ENCODE measurements at regions not wholly inside any gene's neighbourhood (a gene's known extent, or its start where the extent isn't known, plus 50 kb on each side); places are given as distances from the start of the nearest gene placed in this dataset.

GRCh38 chr20:22465622-22466446 is 118.5 kb downstream of the FOXA2 start:
- Mint-ChIP-seq H3K27me3 (peaks cover 6% of the 10 kb centered on the region), H3K4me3 (no peak overlapping the region), H3K4me1 (no peaks in the 10 kb centered on the region), H3K9me3 (no peaks in the 10 kb centered on the region), H3K36me3 (ENCODE audit: low read depth) (no peaks in the 10 kb centered on the region), H3K27ac (no peak overlapping the region)
- ATAC-seq (ENCODE audit: low read depth): no peak
- TF ChIP-seq CTCF (IDR thresholded peaks at IDR 0.05): no peak
- intact Hi-C loops (cut with micrococcal nuclease): no loop called here
- ChIA-PET POLR2A (no interaction called here), CTCF (no interaction called here)
- DNase-seq: no peak

- ChIA-PET POLR2A (no interaction called here), CTCF (no interaction called here)
- peaks cover 6% of the 10 kb centered on the region for H3K27me3 Mint-ChIP-seq
- DNase-seq (no peak), ATAC-seq (ENCODE audit: low read depth) (no peak)
- H3K4me1 Mint-ChIP-seq: no peaks in the 10 kb centered on the region
- H3K4me3 Mint-ChIP-seq: no peak overlapping the region
- H3K9me3 Mint-ChIP-seq: no peaks in the 10 kb centered on the region
- H3K27ac Mint-ChIP-seq: no peak overlapping the region
- intact Hi-C loops (cut with micrococcal nuclease): no loop called here
- H3K36me3 Mint-ChIP-seq (ENCODE audit: low read depth): no peaks in the 10 kb centered on the region
- no peak for TF ChIP-seq CTCF (IDR thresholded peaks at IDR 0.05)
Measured at GRCh38 chr20:22464312-22465003, 119.9 kb downstream of the FOXA2 start.

GRCh38 chr20:22462975-22463914 is 121.1 kb downstream of the FOXA2 start:
- Mint-ChIP-seq H3K27ac (no peak overlapping the region), H3K36me3 (ENCODE audit: low read depth) (no peaks in the 10 kb centered on the region), H3K27me3 (peaks cover 6% of the 10 kb centered on the region), H3K4me3 (no peak overlapping the region), H3K4me1 (no peaks in the 10 kb centered on the region), H3K9me3 (no peaks in the 10 kb centered on the region)
- ChIA-PET POLR2A (no interaction called here), CTCF (no interaction called here)
- intact Hi-C loops (cut with micrococcal nuclease): no loop called here
- ATAC-seq (ENCODE audit: low read depth) (no peak), DNase-seq (no peak)
- no peak for TF ChIP-seq CTCF (IDR thresholded peaks at IDR 0.05)

- ATAC-seq (ENCODE audit: low read depth): no peak
- DNase-seq: no peak
- intact Hi-C loops (cut with micrococcal nuclease): no loop called here
Measured at GRCh38 chr20:22460803-22461202, 123.6 kb downstream of the FOXA2 start.

More at GRCh38 chr20:22460803-22461202, 123.6 kb downstream of the FOXA2 start:
- Mint-ChIP-seq H3K9me3 (no peaks in the 10 kb centered on the region), H3K4me3 (no peak overlapping the region), H3K4me1 (no peaks in the 10 kb centered on the region), H3K27me3 (peaks cover 5% of the 10 kb centered on the region), H3K27ac (no peak overlapping the region), H3K36me3 (ENCODE audit: low read depth) (no peaks in the 10 kb centered on the region)
- TF ChIP-seq CTCF (IDR thresholded peaks at IDR 0.05): no peak
- POLR2A ChIA-PET: no interaction called here
- CTCF ChIA-PET: no interaction called here
